ENCODE measurements at regions not wholly inside any gene's neighbourhood (a gene's known extent, or its start where the extent isn't known, plus 50 kb on each side); places are given as distances from the start of the nearest gene placed in this dataset.
A peak's percentile ranks its signal among the peaks of the same experiment; 100 is the strongest.

DNA sequence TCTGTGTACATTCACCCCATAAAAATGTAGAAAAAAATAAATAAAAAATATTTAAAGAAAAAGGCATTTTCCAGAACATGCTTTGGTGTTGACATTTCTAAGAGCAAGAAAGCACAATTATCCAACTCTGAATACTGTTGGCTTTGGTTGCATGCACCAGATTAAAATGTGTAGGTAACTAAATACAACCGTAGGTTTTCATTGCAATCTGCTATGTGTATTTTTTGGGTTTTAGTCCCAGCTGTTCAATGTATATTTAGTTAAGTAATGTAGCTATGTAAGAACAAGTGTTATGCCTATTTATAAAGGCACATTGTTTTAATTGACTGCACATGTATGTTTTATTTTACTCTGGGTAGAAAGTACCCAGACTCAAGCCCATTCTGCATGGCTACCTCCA lies 108.1 kb upstream of the PAQR3 start (continued):
- TF ChIP-seq, protein P1, sequence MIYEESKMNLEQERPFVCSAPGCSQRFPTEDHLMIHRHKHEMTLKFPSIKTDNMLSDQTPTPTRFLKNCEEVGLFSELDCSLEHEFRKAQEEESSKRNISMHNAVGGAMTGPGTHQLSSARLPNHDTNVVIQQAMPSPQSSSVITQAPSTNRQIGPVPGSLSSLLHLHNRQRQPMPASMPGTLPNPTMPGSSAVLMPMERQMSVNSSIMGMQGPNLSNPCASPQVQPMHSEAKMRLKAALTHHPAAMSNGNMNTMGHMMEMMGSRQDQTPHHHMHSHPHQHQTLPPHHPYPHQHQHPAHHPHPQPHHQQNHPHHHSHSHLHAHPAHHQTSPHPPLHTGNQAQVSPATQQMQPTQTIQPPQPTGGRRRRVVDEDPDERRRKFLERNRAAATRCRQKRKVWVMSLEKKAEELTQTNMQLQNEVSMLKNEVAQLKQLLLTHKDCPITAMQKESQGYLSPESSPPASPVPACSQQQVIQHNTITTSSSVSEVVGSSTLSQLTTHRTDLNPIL (CRISPR knock-in tag; IDR thresholded peaks at IDR 0.05), result no peak

- intact Hi-C loops (cut with micrococcal nuclease), result loop anchor here (10.0 kb wide), 1 partner anchor 409 kb away; no protein-coding TSS in a partner anchor
- ChIA-PET CTCF (ENCODE audit: low intra/inter-chr PET ratio) (no interaction called here), POLR2A (interaction anchor here (1.2 kb wide), 1 partner anchor 8 kb away, joined by 4 read pairs; no protein-coding TSS in a partner anchor)
- Histone ChIP-seq H3K9me3 (replicated peaks; ENCODE audit: control insufficient read depth, insufficient read depth, low read depth, low read length) (no peaks in the 10 kb centered on the region), H3K36me3 (ENCODE audit: control insufficient read depth, insufficient read depth, low read length) (no peaks in the 10 kb centered on the region), H2AFZ (ENCODE audit: low read depth, low read length) (peak overlapping the region; percentile 40; the same call in 1 of the 2 replicates), H3K27ac (ENCODE audit: extremely low read depth, low read depth, low read length) (no peak overlapping the region), H3K27me3 (ENCODE audit: control insufficient read depth in 2 of 2, insufficient read depth in 2 of 2, low read length in 2 of 2) (no peaks in the 10 kb centered on the region), H3K9ac (ENCODE audit: insufficient read depth in 1 of 2, low read depth in 2 of 2, low read length in 2 of 2) (no peak overlapping the region), H3K9me1 (ENCODE audit: control insufficient read depth, insufficient read depth, low read length) (no peaks in the 10 kb centered on the region), H3K4me2 (ENCODE audit: insufficient read depth, low read length) (no peak overlapping the region), H3K79me2 (ENCODE audit: control insufficient read depth, insufficient read depth, low read length) (no peaks in the 10 kb centered on the region), H3K4me3 (no peak overlapping the region), H4K20me1 (replicated peaks; ENCODE audit: control insufficient read depth, insufficient read depth, low read length) (no peaks in the 10 kb centered on the region), H3K4me1 (replicated peaks in 1 of 2; ENCODE audit: control insufficient read depth in 2 of 2, insufficient read depth in 2 of 2, low read length in 2 of 2) (peaks cover 4 to 8% of the 10 kb centered on the region in 2 experiments; a peak in 2 of 5 replicates)
- no TSS peak for BruUV-seq (replicated peaks)
- FAIRE-seq (no peak), DNase-seq (ENCODE audit: extremely low read depth in 1 of 4, low spot score in 3 of 4) (no peak), ATAC-seq (no peak)
- in situ Hi-C loops (cut with MboI), result loop anchor here (10.0 kb wide), 1 partner anchor 529 kb away; no protein-coding TSS in a partner anchor
- TF ChIP-seq SIX5 (IDR thresholded peaks at IDR 0.05; ENCODE audit: borderline replicate concordance in 1 of 2, insufficient read depth in 1 of 2, low read depth in 1 of 2, low read length in 2 of 2) (no peak), ZNF3 (CRISPR knock-in tag; IDR thresholded peaks at IDR 0.05) (no peak), ZNF316 (IDR thresholded peaks at IDR 0.05) (0 out of 2 replicates have a peak, but pooled peaks have one; percentile 18), ZNF655 (CRISPR knock-in tag; IDR thresholded peaks at IDR 0.05) (no peak), C11orf30 (IDR thresholded peaks at IDR 0.05; ENCODE audit: low read depth) (peak; percentile 46), JUNB (CRISPR knock-in tag; conservative IDR thresholded peaks at IDR 0.05) (no peak), RBM34 (IDR thresholded peaks at IDR 0.05; ENCODE audit: borderline replicate concordance, insufficient read depth, low read length) (no peak), RFX1 (IDR thresholded peaks at IDR 0.05) (no peak), TGIF2 (CRISPR knock-in tag; IDR thresholded peaks at IDR 0.05) (no peak)
- TF ChIP-seq, protein P2, sequence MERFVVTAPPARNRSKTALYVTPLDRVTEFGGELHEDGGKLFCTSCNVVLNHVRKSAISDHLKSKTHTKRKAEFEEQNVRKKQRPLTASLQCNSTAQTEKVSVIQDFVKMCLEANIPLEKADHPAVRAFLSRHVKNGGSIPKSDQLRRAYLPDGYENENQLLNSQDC (CRISPR knock-in tag; IDR thresholded peaks at IDR 0.05), result no peak
- WGBS (ENCODE audit: insufficient coverage, low coverage, missing lambda C conversion rate), result 33% methylated on average over 4 of the region's 4 CpGs
Measured at GRCh38 chr4:79046016-79046592, 106.9 kb upstream of the PAQR3 start.

Data from K562 (cell line).